Dermis blood vessel endothelial cell (primary cell): ENCODE measurements at regions not wholly inside any gene's neighbourhood (a gene's known extent, or its start where the extent isn't known, plus 50 kb on each side); places are given as distances from the start of the nearest gene placed in this dataset.
"Not testable (repeated sequence)": the region's sequence is repeated elsewhere in the genome, so short reads cannot be mapped to it uniquely, and the experiment has no call there.

ENCODE experiments used
- DNase-seq: peaks from one replicate; pipeline ENCODE4 v3.0.0; 2010

DNA sequence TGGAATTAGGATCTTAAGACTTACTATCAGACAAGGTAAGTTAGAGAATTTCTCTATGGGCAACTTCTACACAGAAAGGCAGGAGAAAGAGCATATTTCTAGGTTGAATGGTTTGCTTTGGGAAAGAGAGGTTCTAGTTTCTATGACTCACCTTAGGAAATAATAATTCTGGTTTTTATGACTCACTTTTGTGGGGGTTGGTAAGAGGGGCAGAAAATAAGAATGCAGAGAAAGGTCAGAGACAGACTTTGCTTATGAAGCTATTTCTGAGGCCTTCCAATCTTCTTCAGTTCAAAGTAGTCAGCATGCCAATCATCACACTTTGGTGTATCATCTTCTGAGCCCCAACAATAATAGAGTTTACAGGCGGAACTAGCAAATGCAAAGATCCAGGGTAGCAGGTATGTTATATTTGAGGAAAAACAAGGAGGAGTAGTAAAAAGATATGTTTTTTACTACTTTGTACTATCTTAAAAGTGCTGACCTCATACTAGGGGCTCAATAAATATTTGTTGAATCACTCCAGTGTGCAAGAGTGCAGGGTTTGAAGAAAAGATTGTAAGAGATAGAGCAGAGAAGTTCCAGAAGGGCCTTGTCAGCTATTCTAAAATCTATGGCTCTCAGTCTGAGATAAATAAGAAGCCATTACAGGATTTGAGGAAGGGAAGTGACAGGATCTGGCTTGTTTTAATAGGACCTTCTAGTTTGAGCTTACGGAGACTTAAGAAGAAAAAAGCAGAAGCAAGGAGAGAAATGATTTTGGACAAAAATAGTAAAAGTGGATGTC is 56.7 kb upstream of the LRFN5 start:
- no peak for DNase-seq

DNA sequence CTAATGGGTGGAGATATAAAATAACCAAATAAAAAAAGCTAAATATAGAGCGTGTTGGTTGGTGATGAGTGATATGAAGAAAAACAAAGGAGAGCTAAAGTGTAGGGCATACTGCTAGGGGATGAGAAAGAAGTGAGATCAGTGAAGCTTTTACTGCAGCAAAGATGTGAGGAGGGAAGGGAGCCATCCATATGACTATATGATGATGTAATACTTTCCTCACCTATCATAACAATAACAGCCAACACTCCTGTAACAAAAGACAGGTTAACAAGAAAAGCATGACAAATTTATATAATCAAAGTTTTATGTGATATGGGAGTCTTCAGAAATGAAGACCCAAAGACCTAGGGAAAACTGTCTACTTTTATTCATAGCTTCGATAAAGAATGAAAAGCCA is 57.4 kb upstream of the LRFN5 start:
- no peak for DNase-seq

DNA sequence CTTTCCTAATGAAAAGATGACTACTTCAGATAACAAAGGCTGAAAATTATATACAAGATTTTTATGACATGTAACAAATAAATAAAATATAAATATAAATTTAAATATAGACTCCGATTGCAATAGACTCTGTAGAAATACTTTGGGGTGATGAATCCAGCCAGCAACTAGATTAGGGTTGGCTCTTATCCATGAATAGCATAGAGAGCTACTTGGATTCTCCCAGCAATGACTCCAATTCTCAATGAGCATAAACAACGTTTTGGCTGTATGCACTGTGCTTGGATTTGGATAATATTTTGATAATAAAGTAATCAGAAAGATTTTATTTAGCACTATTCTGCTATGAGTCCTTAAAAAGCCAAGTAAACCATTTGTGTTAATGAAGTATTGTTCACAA is 58.0 kb upstream of the LRFN5 start:
- DNase-seq, result no peak

DNA sequence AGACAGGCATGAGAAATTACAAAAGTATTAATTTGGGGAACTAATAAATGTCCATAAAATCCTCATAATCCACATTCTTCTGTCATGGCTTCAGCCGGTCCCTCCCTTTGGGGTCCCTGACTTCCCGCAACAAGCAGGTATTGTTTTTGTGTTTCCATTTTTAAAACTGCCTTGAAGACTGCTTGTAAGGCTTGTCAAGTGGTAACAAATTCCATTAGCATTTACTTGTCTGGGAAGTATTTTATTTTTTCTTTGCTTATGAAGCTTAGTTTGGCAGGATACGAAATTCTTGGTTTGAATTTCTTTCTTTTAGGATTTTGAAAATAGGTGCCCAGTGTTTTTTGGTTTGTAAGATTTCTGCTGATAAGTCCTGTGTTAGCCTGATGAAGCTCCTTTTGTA is 65.3 kb upstream of the LRFN5 start:
- DNase-seq, result no peak

DNA sequence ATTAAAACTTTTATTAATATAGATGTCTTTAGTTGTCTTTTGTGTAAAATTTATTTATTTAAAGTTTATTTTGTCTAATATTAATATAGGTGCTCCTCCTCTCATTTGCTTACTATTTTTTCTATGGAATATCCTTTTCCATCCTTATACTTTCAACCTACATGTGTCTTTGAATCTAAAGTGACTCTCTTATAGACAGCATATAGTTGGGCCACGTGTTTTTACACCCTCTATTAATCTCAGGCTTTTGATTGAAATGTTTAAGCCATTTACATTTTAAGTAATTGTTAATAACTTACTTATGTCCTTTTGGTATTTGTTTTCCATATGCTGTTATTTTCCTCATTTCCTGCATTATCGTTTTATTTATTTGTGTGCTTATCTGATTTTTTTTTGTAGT is 74.4 kb upstream of the LRFN5 start:
- DNase-seq, result no peak

DNA sequence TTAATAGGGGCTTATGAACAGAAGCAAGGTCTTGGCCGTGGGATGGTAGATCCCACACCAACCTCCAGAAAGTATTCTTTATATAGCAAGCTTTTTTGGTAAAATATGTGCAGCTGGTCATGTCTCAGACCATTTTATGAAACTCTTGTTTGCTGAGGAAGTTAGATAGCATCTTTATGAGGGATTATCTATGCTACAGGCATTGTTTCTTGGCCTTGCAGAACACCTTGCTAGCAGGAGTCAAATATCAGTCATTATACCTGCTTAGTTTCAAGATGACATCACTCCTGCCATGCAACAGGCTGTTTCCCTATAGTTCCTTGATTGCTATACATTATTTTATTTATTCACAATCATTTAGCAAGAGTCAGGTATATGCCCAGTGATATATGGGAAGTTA is 84.8 kb upstream of the LRFN5 start:
- DNase-seq, result no peak

DNA sequence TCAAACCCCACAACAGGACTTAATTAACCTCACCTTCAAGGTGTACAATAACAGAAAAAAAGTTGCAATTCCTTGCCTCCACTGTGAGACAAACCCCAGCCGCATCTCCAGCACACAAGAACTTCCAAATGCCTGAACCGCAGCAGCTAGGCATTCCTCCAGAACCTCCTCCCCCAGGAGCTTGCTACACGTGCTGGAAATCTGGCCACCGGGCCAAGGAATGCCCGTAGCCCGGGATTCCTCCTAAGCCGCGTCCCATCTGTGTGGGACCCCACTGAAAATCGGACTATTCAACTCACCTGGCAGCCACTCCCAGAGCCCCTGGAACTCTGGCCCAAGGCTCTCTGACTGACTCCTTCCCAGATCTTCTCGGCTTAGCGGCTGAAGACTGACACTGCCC is 88.6 kb upstream of the LRFN5 start:
- not testable (repeated sequence) for DNase-seq

DNA sequence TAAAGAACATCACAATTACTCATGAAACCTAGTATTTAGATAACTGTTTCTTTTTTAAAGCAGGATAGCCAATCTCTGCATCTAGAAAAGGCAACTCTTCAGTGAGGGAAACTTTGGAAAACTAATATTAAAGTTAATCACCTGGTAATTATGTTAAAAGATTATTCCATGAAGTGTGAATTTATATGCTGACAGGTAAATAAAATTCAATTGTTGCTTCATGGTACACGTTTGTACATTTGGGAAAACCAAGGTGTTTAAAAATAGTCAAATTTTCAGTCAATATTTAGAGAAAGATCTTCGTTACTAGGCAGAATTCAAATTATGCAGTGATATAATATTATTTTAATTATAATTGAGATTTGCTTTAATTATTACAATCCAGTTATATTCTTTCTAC is 100.1 kb upstream of the LRFN5 start:
- no peak for DNase-seq

DNA sequence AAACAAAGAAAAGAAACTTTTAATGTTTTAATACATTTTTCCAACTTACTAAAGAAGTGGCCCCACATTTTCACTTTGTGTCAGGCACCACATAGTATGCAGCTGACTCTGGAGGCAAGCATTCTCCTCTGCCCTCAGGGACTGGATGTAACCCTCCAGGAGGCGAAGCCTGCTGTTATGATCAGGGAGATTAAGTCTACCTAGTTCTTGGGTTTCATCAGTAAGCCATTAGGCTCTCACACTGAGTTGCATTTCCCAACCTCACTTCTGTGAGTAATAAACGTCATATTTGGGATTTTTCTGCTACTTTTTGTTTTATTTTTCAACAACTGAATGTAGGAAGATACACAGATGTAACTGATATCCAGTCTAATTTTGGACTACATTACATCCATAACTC is 101.2 kb upstream of the LRFN5 start:
- DNase-seq, result no peak

DNA sequence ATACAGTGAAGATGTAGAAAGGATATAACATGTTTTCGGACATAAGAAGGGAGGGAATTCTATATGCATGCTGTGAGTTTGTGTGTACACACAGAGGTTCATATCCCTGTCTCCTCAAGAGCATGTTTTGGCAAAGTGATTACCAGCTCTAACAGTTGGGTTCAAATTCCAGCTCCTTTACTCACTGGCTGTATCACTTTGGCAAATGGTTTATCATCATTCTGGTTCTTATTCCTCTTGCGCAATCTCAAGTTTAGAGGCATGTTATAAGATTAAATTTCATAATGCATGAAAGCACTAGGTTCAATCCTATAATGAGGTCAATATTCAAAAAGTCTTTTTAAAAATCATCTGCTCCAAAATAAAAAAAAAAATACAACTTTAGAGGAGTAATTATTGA is 107.7 kb upstream of the LRFN5 start:
- DNase-seq, result no peak

DNA sequence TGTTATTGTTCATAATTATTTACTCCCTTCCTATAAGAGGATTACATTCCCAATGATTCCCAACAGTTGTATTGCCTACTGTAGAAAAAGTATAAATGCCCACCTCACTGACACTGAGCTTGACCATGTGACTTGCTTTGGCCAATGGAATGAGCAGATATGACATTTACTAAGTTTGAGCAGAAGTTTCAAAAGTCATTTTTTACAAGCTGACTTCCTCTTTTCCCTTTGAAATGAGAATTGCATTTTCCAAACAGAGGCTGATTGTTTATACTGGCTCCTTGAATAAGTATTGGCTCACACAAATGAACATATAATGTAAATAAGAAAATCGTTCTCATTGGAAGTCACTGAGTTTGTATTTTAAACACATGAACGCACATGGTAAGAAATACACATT is 116.4 kb upstream of the LRFN5 start:
- no peak for DNase-seq

DNA sequence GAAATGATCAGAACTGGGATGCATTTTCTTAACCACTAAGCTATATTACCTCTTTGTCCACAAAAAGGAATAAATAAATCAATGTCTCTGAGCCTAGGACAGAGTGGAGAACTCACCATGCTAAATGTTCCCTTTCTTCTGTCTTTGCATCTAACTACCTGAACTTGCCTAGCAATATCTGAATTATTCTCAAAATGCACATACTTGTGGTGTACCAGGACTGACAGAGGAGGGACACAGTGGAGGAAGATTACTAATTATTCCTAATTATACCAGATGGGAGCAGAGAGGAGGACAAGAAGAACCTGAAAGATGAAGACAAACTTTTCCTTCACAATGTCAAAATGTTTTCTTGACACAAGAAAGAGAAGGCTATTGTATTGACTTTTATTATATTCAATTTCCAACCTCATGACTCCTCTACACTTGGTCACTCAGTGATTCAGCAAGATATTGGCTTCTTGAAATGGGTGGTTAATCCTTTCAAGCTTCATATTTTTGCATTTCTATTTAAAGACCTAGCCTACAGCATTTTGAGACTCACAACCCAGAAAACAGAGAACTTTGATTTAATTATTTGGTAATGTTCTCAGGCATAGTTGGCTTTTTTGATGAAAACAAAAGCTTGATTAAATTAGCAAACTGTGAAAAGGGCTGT is 117.2 kb upstream of the LRFN5 start:
- no peak for DNase-seq

DNA sequence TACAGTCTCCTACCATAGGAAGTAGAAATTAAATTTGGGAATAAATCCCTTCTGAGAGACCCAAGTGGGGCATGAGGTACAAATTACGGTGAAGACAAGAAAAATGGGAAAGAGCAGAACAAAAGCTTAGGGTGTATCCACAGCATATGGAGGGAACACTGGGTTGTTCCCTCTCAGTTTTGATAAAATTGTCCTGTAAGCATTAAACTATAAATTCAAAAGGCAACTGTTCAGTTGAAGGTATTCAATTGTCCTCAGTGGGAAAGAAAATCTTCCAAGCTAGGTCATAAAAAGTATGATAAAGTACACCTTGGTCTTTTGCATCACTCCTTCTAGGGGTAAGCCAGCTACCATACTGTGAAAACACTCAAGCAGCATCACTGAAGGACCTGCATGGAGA is 118.3 kb upstream of the LRFN5 start:
- DNase-seq, result no peak

DNA sequence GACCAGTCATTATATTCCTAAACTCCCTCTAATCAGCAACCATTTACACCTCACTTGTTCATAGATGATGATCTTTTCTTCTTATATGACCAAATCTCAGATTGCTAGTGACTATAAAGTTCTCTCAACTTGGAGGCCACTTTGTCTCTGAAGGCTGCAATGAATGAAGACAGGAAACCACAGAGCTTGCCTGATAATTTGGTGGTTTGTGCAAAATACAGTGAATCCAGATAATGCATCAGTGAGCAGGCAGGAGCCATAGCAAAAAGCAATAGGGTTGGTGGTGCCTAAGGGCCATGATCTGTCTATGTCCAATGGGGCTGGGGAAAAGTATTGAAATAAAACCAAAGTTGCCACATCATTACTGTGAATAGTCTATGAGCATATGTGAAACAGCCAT is 123.8 kb upstream of the LRFN5 start:
- DNase-seq, result no peak

DNA sequence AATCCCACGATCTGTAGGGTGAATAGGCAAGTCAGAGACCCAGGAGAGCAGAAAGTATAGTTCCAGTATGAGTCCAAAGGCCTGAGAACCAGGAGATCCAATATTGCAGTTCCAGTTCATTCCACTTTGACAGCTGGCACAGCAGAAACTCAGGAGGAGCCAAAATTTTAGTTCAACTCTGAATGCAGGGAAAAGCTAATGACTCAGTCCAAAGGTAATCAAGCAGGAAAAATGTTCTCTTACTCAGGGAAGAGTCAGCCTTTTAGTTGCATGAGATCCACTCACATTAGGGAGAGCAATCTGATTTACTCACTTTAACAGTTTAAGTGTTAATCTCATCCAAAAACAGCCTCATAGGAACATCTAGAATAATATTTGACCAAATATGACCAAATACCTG is 130.2 kb upstream of the LRFN5 start:
- DNase-seq, result no peak

DNA sequence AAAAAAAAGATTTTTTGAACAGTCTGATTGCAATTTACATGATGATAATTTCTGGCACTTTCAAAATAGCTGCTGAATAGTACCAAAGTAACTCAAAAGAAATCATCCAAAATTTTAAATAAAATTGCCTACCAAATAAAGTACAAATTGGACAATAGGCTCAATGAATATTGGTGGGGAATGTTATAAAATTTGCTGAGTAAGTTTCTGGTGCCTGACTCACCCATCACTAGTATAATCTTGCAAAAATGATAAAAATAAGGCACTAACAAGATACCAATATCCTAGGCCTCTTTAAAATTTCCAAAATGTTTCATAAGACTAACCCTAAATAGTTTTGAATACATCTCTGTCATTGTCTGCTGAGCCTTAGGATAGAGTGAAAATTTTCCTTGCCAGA is 145.3 kb upstream of the LRFN5 start:
- DNase-seq, result no peak

DNA sequence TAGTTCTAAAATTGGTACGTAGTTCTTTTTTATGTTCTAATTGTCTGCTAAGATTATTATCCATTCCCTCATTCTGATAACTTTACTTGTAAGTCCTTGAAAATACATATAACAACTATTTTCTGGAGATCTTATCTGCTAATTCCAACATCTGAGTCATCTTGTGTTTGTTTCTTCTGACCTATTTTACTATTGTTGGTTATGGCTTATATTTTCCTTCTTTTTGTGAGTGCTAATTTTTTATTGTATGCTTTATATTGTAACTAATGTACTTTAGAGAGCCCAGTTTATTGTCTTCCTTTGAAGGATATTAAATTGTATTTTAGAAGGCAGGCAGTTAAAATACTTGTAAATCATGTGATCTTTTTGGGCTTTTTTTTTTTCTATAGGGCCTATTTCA is 149.3 kb upstream of the LRFN5 start:
- no peak for DNase-seq

DNA sequence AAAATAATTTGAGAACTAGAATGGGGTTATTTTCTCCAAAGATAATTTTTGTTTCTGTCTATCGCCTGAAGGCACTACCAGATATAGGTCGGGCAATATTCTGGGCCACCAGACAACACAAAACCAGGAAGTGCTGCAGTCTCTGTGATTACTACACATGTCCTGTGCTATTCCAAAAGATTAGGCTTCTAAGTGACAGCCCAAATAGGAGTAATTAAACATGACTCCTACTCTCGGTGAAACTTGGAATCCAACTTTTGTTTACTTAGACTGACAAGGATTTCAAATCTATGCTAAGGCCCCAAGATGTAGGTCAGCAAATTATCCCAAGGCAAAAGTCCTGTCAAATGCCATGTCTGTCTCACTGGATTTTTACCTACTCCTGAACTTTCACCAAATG is 157.6 kb upstream of the LRFN5 start:
- DNase-seq, result no peak

DNA sequence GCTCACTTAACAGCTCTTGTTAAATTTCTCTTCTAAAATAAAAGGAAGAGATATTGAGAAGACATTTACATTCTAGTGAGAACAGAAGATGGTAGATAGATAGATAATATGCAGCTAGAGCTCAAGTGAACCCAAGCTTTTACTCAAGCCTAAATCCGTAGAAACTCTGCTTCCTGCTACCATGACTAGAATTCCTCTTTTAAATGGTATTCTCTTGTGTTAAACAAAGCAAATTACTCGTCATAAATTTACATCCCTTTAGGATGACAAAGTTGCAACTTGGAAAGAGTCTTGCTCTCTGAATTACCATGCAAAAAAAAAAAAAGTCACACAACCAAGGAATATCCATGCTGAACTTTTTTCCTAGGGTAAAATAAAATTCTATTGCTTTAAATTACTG is 160.7 kb upstream of the LRFN5 start:
- DNase-seq, result no peak

DNA sequence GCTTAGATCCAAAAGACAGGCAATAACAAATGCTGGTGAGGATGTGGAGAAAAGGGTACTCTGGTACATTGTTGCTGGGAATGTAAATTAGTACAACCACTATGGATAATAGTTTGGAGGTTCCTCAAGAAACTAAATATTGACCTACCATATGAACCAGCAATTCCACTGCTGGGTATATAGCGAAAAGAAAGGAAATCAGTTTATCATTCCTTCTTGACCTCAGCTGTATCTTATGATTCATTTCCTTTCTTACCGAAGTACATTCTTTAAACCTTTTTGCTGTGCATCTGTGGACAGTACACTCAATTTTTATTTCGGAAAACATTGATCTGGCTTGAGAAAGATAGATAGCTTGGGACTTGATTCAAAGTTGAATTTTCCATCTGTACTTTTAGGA is 183.2 kb upstream of the LRFN5 start:
- no peak for DNase-seq

DNA sequence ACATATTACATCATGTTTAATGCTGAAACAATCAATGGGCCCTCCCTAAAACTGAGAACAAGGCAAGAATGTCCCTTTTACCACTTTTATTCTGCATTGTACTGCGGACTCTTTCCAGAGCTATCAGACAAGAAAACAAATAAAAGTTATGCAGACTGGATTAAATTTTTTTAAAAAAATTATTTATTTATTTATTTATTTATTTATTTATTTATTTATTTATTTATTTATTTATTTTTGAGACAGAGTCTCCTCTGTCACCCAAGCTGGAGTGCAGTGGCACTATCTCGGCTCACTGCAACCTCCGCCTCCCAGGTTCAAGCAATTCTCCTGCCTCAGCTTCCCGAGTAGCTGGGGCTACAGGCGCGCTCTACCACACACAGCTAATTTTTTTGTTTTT is 185.4 kb upstream of the LRFN5 start:
- DNase-seq, result not testable (repeated sequence)

DNA sequence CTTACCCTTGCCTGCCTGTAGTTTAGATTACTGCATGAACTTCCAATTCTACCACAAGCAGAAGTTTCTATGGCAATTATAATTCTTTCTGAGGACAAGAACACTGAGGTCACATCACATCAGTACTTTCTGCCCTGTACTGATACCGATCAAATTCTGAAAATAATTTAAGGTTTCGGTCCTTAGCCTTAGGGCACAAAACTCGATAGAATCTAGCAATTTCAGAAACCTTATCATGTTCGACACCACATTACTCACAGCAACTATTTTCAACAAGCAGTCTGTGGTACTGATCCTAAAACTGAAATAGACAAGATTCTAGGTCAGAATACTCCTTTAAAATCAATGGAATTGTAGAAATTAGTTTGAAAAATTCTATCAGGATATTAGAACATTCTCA is 187.0 kb upstream of the LRFN5 start:
- no peak for DNase-seq

DNA sequence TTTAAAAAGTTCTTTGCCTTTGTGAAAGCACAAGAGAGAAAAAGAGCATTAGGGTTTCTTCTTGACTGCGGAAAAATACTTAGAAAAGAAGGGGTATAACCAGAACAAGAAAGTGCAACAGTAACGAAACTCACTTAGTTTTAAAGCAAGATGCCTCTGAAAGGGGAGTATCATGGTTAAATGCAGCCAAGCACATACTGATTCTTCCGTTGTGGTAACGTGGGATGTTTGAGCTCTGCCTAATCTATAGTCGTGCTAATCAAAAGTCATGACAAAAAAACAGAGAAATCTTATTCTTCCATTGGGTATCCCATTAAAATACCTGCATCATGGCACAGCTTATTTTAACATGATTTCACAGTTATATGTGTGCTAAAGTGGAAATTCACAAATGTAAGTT is 187.8 kb upstream of the LRFN5 start:
- no peak for DNase-seq

DNA sequence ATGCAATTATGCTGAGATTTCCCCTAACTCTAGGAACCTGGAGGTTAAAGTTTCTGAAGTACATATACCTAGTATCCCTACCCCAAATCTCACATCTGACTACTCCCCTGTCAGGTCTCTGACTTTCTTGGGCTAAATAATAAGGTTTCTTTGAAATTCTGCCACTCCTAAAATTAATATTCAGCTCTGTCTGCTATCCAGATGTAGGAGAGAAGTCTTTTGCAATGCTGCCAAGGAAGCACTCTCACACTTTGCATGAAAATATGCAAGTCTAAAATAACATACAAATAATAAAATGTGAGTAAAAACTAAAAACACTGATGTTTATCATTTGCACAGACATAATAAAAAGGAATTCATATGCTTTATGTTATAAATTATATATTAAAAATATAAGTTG is 196.9 kb upstream of the LRFN5 start:
- no peak for DNase-seq

DNA sequence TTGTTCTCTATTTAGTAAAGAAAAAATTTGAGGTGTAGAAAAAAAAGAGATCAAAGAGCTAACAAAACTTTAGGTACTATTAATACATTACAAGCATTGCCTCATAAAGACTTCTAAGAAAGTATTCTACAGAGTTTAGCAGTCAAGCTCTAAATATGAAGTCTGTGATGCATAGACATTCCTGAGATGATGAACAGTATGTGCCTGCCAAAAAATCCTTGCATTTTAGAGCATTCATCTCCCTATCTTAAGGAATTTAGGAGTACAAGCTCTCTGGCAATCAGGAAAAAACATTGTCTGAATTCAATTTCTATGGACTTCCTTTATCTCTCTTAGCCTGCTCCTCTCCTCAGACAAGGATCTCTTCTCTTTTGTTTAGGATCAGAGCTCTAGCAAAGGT is 202.6 kb upstream of the LRFN5 start:
- no peak for DNase-seq
